ENCODE measurements at regions not wholly inside any gene's neighbourhood (a gene's known extent, or its start where the extent isn't known, plus 50 kb on each side); places are given as distances from the start of the nearest gene placed in this dataset.

- Histone ChIP-seq H3K27ac (replicated peaks) (no peak overlapping the region), H3K27me3 (ENCODE audit: insufficient read depth, poor library complexity, severe bottlenecking) (no peaks in the 10 kb centered on the region), H3K4me3 (replicated peaks; ENCODE audit: insufficient read depth, low read length) (no peak overlapping the region)
- DNase-seq (ENCODE audit: low read depth in 1 of 2, low spot score in 1 of 2), result no peak
- TF ChIP-seq POLR2AphosphoS5 (IDR thresholded peaks at IDR 0.05; ENCODE audit: low read depth) (no peak), SPI1 (IDR thresholded peaks at IDR 0.05; ENCODE audit: borderline replicate concordance, low read depth) (no peak), GABPA (IDR thresholded peaks at IDR 0.05; ENCODE audit: low read depth) (no peak)
- TF ChIP-seq, protein P1, sequence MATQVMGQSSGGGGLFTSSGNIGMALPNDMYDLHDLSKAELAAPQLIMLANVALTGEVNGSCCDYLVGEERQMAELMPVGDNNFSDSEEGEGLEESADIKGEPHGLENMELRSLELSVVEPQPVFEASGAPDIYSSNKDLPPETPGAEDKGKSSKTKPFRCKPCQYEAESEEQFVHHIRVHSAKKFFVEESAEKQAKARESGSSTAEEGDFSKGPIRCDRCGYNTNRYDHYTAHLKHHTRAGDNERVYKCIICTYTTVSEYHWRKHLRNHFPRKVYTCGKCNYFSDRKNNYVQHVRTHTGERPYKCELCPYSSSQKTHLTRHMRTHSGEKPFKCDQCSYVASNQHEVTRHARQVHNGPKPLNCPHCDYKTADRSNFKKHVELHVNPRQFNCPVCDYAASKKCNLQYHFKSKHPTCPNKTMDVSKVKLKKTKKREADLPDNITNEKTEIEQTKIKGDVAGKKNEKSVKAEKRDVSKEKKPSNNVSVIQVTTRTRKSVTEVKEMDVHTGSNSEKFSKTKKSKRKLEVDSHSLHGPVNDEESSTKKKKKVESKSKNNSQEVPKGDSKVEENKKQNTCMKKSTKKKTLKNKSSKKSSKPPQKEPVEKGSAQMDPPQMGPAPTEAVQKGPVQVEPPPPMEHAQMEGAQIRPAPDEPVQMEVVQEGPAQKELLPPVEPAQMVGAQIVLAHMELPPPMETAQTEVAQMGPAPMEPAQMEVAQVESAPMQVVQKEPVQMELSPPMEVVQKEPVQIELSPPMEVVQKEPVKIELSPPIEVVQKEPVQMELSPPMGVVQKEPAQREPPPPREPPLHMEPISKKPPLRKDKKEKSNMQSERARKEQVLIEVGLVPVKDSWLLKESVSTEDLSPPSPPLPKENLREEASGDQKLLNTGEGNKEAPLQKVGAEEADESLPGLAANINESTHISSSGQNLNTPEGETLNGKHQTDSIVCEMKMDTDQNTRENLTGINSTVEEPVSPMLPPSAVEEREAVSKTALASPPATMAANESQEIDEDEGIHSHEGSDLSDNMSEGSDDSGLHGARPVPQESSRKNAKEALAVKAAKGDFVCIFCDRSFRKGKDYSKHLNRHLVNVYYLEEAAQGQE (IDR thresholded peaks at IDR 0.05; ENCODE audit: insufficient replicate concordance, low read depth), result no peak
- TF ChIP-seq, protein P2, sequence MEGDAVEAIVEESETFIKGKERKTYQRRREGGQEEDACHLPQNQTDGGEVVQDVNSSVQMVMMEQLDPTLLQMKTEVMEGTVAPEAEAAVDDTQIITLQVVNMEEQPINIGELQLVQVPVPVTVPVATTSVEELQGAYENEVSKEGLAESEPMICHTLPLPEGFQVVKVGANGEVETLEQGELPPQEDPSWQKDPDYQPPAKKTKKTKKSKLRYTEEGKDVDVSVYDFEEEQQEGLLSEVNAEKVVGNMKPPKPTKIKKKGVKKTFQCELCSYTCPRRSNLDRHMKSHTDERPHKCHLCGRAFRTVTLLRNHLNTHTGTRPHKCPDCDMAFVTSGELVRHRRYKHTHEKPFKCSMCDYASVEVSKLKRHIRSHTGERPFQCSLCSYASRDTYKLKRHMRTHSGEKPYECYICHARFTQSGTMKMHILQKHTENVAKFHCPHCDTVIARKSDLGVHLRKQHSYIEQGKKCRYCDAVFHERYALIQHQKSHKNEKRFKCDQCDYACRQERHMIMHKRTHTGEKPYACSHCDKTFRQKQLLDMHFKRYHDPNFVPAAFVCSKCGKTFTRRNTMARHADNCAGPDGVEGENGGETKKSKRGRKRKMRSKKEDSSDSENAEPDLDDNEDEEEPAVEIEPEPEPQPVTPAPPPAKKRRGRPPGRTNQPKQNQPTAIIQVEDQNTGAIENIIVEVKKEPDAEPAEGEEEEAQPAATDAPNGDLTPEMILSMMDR (IDR thresholded peaks at IDR 0.05; ENCODE audit: insufficient read depth, low read length), result no peak
Measured at GRCh38 chr11:81495699-81496292, 1237.9 kb downstream of the FAM181B start.

- Histone ChIP-seq H3K27ac (replicated peaks) (no peak overlapping the region), H3K27me3 (ENCODE audit: insufficient read depth, poor library complexity, severe bottlenecking) (no peaks in the 10 kb centered on the region), H3K4me3 (replicated peaks; ENCODE audit: insufficient read depth, low read length) (no peak overlapping the region)
- TF ChIP-seq SPI1 (IDR thresholded peaks at IDR 0.05; ENCODE audit: borderline replicate concordance, low read depth) (no peak), POLR2AphosphoS5 (IDR thresholded peaks at IDR 0.05; ENCODE audit: low read depth) (no peak), GABPA (IDR thresholded peaks at IDR 0.05; ENCODE audit: low read depth) (no peak)
- TF ChIP-seq, protein P1 (IDR thresholded peaks at IDR 0.05; ENCODE audit: insufficient replicate concordance, low read depth), result no peak
- TF ChIP-seq, protein P2 (IDR thresholded peaks at IDR 0.05; ENCODE audit: insufficient read depth, low read length), result no peak
- DNase-seq (ENCODE audit: low read depth in 1 of 2, low spot score in 1 of 2), result no peak
Measured at GRCh38 chr11:81494431-81494830, 1239.2 kb downstream of the FAM181B start.

DNA sequence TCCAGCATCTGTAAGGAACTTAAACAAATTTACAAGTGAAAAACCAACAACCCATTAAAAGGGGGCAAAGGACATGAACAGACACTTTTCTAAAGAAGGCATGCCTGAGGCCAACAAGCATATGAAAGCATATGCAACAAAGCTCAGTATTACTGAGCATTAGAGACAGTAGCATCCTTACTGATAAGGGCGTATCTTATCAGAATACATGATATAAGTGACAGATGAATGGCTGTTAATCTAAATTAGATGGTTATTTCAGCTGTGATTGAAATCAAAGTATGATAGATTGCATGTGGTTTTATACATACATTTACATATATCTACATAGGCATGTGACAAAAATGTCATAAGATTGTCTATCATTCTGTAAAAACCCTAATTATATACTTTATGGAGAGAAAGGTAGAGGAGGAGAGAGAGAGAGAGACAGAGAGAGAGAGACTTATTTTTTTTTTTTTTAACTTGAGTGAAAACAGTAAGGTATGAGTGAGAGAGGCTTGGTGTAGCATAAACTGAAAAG, 1240.7 kb downstream of the FAM181B start:
- H3K4me3 ChIP-seq (replicated peaks; ENCODE audit: insufficient read depth, low read length), result no peak overlapping the region
- DNase-seq (ENCODE audit: low read depth in 1 of 2, low spot score in 1 of 2), result no peak
- H3K27me3 ChIP-seq (ENCODE audit: insufficient read depth, poor library complexity, severe bottlenecking), result no peaks in the 10 kb centered on the region
- no peak overlapping the region for H3K27ac ChIP-seq (replicated peaks)
- TF ChIP-seq POLR2AphosphoS5 (IDR thresholded peaks at IDR 0.05; ENCODE audit: low read depth) (no peak), GABPA (IDR thresholded peaks at IDR 0.05; ENCODE audit: low read depth) (no peak), SPI1 (IDR thresholded peaks at IDR 0.05; ENCODE audit: borderline replicate concordance, low read depth) (no peak)
- TF ChIP-seq, protein P1 (IDR thresholded peaks at IDR 0.05; ENCODE audit: insufficient replicate concordance, low read depth), result no peak
- TF ChIP-seq, protein P2 (IDR thresholded peaks at IDR 0.05; ENCODE audit: insufficient read depth, low read length), result no peak

Measured in HL-60 (cell line).